ENCODE measurements at regions not wholly inside any gene's neighbourhood (a gene's known extent, or its start where the extent isn't known, plus 50 kb on each side); places are given as distances from the start of the nearest gene placed in this dataset.

DNA sequence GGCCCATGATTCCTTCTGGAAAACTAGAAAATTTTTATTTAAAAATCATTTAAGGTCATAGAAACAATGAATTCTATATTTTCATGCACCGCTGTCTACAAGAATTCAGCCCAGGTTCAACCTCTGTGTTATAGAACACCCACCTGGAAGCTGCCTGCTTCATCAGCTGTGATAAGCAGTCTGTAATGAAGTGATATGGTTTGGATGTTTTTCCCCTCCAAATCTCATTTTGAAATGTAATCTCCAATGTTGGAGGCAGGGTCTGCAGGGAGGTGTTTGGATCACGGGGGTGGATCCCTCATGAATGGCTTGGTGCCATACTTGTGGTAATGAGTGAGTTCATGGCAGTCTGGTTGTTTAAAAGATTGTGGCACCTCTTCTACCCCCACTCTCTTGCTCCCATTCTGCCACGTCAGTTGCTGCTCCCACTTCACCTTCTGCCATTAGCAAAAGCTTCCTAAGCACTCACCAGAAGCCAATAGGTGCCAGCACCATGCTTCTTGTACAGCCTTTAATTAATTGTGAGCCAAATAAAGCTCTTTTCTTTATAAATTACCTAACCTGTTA lies 55.6 kb downstream of the MRPL32 start:
- Histone ChIP-seq H3K4me1 (no peaks in the 10 kb centered on the region), H3K36me3 (no peaks in the 10 kb centered on the region), H3K9me3 (peaks cover 0 to 16% of the 10 kb centered on the region in 2 donors), H3K27ac (no peak overlapping the region), H3K27me3 (no peaks in the 10 kb centered on the region), H3K4me3 (no peak overlapping the region)
- TF ChIP-seq, protein P1, sequence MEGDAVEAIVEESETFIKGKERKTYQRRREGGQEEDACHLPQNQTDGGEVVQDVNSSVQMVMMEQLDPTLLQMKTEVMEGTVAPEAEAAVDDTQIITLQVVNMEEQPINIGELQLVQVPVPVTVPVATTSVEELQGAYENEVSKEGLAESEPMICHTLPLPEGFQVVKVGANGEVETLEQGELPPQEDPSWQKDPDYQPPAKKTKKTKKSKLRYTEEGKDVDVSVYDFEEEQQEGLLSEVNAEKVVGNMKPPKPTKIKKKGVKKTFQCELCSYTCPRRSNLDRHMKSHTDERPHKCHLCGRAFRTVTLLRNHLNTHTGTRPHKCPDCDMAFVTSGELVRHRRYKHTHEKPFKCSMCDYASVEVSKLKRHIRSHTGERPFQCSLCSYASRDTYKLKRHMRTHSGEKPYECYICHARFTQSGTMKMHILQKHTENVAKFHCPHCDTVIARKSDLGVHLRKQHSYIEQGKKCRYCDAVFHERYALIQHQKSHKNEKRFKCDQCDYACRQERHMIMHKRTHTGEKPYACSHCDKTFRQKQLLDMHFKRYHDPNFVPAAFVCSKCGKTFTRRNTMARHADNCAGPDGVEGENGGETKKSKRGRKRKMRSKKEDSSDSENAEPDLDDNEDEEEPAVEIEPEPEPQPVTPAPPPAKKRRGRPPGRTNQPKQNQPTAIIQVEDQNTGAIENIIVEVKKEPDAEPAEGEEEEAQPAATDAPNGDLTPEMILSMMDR (IDR thresholded peaks at IDR 0.05): no peak
- intact Hi-C loops (cut with DNase I): no loop called here
- DNase-seq (ENCODE audit: low spot score in 2 of 2): no peak

DNA sequence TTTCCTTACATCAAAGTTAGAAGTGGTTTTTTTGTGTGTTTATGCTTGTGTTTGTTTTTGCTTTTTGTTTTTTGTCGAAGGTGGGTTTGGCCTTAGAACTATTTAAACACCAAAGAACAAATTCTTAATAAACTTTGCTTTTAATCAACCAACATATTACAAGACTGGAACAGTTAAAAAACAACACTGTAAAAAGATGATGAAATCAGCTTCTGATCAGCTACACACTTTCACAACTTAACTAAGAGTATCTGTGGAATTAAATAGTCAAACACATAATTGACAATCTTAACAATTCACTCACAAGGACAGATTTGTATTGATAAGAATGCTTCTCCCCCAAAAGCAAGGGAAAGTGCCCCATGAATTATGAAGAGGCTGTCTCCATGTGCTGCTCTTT lies 58.8 kb downstream of the MRPL32 start:
- Histone ChIP-seq H3K36me3 (no peaks in the 10 kb centered on the region), H3K4me1 (no peaks in the 10 kb centered on the region), H3K27ac (no peak overlapping the region), H3K9me3 (no peaks in the 10 kb centered on the region), H3K4me3 (no peak overlapping the region), H3K27me3 (no peaks in the 10 kb centered on the region)
- intact Hi-C loops (cut with DNase I): no loop called here
- DNase-seq (ENCODE audit: low spot score in 2 of 2): no peak
- TF ChIP-seq, protein P1 (IDR thresholded peaks at IDR 0.05): no peak

DNA sequence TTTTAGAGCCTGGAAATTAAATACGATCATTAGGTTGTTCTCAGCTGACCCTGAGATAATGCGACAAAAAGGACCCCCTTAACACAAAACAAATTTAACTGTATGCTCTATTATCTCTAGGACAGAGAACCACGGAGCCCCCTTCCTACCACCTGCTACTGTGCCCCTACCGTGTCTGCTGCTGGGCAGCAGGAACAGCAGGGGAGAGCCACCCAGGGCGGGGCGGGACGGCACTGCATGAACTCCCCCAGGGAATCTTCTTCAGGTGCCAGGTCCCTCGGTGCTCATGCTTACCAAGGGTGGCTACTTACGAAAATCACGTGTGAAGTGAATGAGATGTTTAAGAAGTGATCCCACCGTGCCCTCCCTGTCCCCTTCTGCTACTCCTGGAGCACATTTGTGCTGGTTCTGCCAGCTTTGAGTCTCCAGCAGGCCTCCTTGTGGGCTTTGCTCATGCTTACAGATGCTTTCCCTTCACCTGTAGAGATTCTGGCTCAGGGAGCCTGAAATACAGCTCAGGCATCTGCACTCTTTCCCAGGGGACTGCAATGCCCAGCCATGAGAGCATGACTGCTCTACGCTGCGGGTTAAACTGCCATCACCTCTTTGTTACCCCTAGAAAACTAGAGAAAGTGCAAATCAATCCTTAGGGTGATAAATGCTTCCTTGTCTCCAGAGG lies 59.9 kb downstream of the MRPL32 start:
- Histone ChIP-seq H3K4me1 (no peaks in the 10 kb centered on the region), H3K27ac (no peak overlapping the region), H3K36me3 (no peaks in the 10 kb centered on the region), H3K4me3 (no peak overlapping the region), H3K9me3 (no peaks in the 10 kb centered on the region), H3K27me3 (no peaks in the 10 kb centered on the region)
- no peak for DNase-seq (ENCODE audit: low spot score in 2 of 2)
- intact Hi-C loops (cut with DNase I): no loop called here
- TF ChIP-seq, protein P1 (IDR thresholded peaks at IDR 0.05): no peak

DNA sequence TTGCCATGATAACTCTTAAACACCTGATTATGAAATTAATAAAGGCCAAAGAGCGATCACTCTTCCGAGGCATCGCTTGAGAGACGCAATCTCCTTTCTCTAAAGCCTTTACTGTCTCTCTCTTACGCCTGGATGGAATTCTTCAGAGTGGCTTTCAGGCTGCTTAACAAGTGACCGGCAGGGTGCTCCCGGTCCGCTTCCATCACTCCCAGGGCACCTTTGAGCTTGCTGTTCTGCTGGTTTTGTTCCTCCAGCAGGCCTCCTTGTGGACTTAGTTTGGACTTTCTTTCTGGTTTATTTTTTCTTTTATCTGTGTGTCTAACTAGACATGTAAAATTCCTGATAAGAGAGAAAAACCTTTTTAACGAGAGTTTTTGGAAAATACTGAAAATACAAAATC lies 60.9 kb downstream of the MRPL32 start:
- intact Hi-C loops (cut with DNase I): no loop called here
- Histone ChIP-seq H3K9me3 (no peaks in the 10 kb centered on the region), H3K36me3 (no peaks in the 10 kb centered on the region), H3K4me3 (no peak overlapping the region), H3K27ac (no peak overlapping the region), H3K4me1 (no peaks in the 10 kb centered on the region), H3K27me3 (no peaks in the 10 kb centered on the region)
- TF ChIP-seq, protein P1 (IDR thresholded peaks at IDR 0.05): no peak
- DNase-seq (ENCODE audit: low spot score in 2 of 2): no peak

DNA sequence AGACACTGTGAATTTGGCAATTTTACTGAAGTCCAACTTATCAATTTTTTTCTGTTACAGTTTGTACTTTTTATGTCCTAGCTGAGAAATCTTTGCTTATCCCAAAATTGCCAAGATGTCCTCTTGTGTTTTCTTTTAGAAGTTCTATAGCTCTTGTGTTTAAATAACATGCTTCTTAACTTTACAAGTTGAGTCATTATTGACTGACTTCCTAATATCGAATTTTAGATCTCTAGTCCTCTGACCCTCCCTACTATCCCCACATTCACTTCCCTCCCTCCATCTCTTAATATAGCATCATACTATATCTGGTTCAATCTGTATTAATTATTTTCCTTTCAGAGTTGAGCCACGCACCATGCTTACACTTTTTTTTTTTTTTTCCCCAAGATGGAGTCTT lies 61.9 kb downstream of the MRPL32 start:
- TF ChIP-seq, protein P1 (IDR thresholded peaks at IDR 0.05): no peak
- Histone ChIP-seq H3K4me3 (no peak overlapping the region), H3K4me1 (no peaks in the 10 kb centered on the region), H3K9me3 (no peaks in the 10 kb centered on the region), H3K27me3 (no peaks in the 10 kb centered on the region), H3K36me3 (no peaks in the 10 kb centered on the region), H3K27ac (no peak overlapping the region)
- intact Hi-C loops (cut with DNase I): no loop called here
- DNase-seq (ENCODE audit: low spot score in 2 of 2): no peak
